Left ventricle myocardium inferior (tissue), 1 donor: ENCODE measurements at regions not wholly inside any gene's neighbourhood (a gene's known extent, or its start where the extent isn't known, plus 50 kb on each side); places are given as distances from the start of the nearest gene placed in this dataset.

Experiments used
- DNase-seq: peaks from one replicate; pipeline ENCODE4 v3.0.0-alpha.2; 2020
- H3K27ac ChIP-seq: fragments of 200-600 bp; replicated peaks from 2 replicates; pipeline ENCODE4 v1.8.0; 2021
- H3K27me3 ChIP-seq: fragments of 200-600 bp; 2 replicates; pipeline ENCODE4 v1.8.0; 2021; ENCODE audit warnings: low read depth
- H3K36me3 ChIP-seq: fragments of 200-600 bp; 2 replicates; pipeline ENCODE4 v1.8.0; 2021
- H3K4me1 ChIP-seq: fragments of 200-600 bp; 2 replicates; pipeline ENCODE4 v1.8.0; 2021
- H3K4me3 ChIP-seq: fragments of 200-600 bp; 2 replicates; pipeline ENCODE4 v1.8.0; 2021; ENCODE audit warnings: mild to moderate bottlenecking, moderate library complexity
- H3K9me3 ChIP-seq: fragments of 200-600 bp; replicated peaks from 2 replicates; pipeline ENCODE4 v1.8.0; 2021
- CTCF ChIP-seq: fragments of 200-600 bp; IDR thresholded peaks from 2 replicates; pipeline ENCODE4 v1.8.0; 2021; ENCODE audit warnings: antibody characterized with exemption, mild to moderate bottlenecking, borderline replicate concordance
- intact Hi-C: fragments of 100-400 bp; cut with micrococcal nuclease; formaldehyde crosslinking; loops from one replicate; pipeline ENCODE4 v1.11.0; 2022
- donor health status: DM: no; HTN: yes; CAD: no; lungs with severe emphysema.

DNA sequence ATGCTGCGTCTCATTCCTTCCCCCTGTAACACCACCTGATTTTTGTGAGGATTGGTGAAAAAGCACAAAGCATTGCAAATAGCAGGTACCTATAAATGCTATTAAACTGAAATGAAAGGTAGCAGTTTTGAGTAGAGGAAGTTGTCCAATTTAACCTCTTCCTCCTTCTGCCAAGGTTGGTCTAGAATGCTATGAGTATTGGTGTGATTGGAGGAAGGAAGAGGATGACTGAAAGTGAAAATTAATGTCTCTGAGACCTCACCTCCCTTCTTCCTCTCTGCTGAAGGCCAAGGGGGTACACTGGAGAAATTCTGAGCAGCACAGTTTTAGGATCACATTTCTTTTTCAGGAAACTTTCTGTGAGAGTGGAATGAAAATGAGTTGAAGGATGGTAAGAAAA is 94.4 kb downstream of the DTWD1 start:
- Histone ChIP-seq H3K9me3 (peaks cover 12% of the 10 kb centered on the region), H3K4me1 (peaks cover 22% of the 10 kb centered on the region), H3K4me3 (no peak overlapping the region), H3K27me3 (no peaks in the 10 kb centered on the region), H3K27ac (no peak overlapping the region), H3K36me3 (no peaks in the 10 kb centered on the region)
- DNase-seq: no peak
- intact Hi-C loops: no loop called here
- TF ChIP-seq CTCF: no peak

DNA sequence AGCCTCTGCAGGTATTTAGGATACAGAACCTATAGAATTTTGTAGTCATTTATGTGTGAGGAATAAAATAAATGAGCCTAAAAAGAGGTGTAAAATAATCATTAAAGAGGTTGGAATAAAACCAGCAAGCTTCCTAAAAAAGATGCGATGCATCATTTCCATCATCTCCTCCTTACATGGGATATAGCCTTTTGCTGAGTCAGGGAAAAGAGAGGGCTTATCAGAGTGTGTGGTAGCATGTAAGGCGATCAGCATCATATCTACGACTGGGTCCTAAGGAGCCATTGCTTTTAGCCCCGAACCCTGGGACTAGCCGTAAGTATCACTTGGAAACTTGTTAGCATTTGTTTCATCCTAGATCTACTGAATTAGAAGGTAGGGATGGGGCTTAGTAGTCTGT is 94.9 kb downstream of the DTWD1 start:
- Histone ChIP-seq H3K4me3 (no peak overlapping the region), H3K4me1 (peaks cover 26% of the 10 kb centered on the region), H3K36me3 (no peaks in the 10 kb centered on the region), H3K27ac (no peak overlapping the region), H3K9me3 (peaks cover 8% of the 10 kb centered on the region), H3K27me3 (no peaks in the 10 kb centered on the region)
- DNase-seq: no peak
- TF ChIP-seq CTCF: no peak
- intact Hi-C loops: no loop called here

GRCh38 chr15:49718234-49718633 is 97.4 kb downstream of the DTWD1 start:
- Histone ChIP-seq H3K27me3 (no peaks in the 10 kb centered on the region), H3K4me3 (peak overlapping the region; percentile 9), H3K36me3 (no peaks in the 10 kb centered on the region), H3K27ac (peak overlapping the region; percentile 69), H3K9me3 (no peaks in the 10 kb centered on the region), H3K4me1 (peaks cover 26% of the 10 kb centered on the region)
- intact Hi-C loops: no loop called here
- no peak for DNase-seq
- no peak for TF ChIP-seq CTCF

GRCh38 chr15:49718846-49719245 is 98.0 kb downstream of the DTWD1 start:
- no peaks in the 10 kb centered on the region for H3K36me3 ChIP-seq
- no peaks in the 10 kb centered on the region for H3K9me3 ChIP-seq
- H3K27me3 ChIP-seq: no peaks in the 10 kb centered on the region
- peaks cover 26% of the 10 kb centered on the region for H3K4me1 ChIP-seq
- H3K27ac ChIP-seq: peak overlapping the region; percentile 69
- intact Hi-C loops: no loop called here
- no peak overlapping the region for H3K4me3 ChIP-seq
- DNase-seq: no peak
- TF ChIP-seq CTCF: no peak

- H3K27me3 ChIP-seq: no peaks in the 10 kb centered on the region
- TF ChIP-seq CTCF: no peak
- no peak for DNase-seq
- no peak overlapping the region for H3K4me3 ChIP-seq
- no peaks in the 10 kb centered on the region for H3K36me3 ChIP-seq
- peaks cover 2% of the 10 kb centered on the region for H3K9me3 ChIP-seq
- H3K4me1 ChIP-seq: peaks cover 26% of the 10 kb centered on the region
- H3K27ac ChIP-seq: no peak overlapping the region
- intact Hi-C loops: no loop called here
Measured at GRCh38 chr15:49720261-49720660, 99.4 kb downstream of the DTWD1 start.

DNA sequence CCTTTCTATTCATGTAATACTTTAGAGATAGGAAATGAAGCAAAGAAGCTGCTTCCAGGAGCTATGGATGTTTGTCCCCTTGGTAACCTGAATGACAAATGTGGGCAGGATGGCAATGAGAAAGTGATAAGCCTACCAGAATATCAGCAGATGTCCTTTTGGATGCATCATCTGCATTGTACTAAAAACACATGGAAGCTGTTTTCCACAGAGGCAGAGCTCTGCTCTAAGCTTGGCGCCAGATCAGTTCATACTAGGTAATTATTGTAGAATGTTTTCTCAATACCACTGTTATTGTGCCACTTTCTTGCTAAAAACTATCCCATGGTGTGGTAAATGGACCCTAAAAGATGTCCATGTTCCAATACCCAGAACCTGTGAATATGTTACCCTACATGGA is 100.2 kb downstream of the DTWD1 start:
- Histone ChIP-seq H3K4me3 (no peak overlapping the region), H3K27me3 (no peaks in the 10 kb centered on the region), H3K27ac (no peak overlapping the region), H3K9me3 (peaks cover 10% of the 10 kb centered on the region), H3K36me3 (no peaks in the 10 kb centered on the region), H3K4me1 (peaks cover 26% of the 10 kb centered on the region)
- no peak for DNase-seq
- no peak for TF ChIP-seq CTCF
- intact Hi-C loops: no loop called here
